WTC11 (cell line): ENCODE measurements at regions not wholly inside any gene's neighbourhood (a gene's known extent, or its start where the extent isn't known, plus 50 kb on each side); places are given as distances from the start of the nearest gene placed in this dataset.

Experiments
- ZNF232 ChIP-seq: sonication (generic); formaldehyde crosslinking; IDR thresholded peaks from 2 replicates; pipeline ENCODE4 v1.8.0; 2022; ENCODE audit warnings: mild to moderate bottlenecking, missing genetic modification reagents
- TF ChIP-seq, protein P1 (sequence below): sonication (generic); formaldehyde crosslinking; IDR thresholded peaks from 2 replicates; pipeline ENCODE4 v1.8.1; 2023; ENCODE audit warnings: mild to moderate bottlenecking, missing genetic modification reagents, borderline replicate concordance

GRCh38 chr6:139547122-139547776 lies 172.8 kb upstream of the CITED2 start:
- TF ChIP-seq, protein P1, sequence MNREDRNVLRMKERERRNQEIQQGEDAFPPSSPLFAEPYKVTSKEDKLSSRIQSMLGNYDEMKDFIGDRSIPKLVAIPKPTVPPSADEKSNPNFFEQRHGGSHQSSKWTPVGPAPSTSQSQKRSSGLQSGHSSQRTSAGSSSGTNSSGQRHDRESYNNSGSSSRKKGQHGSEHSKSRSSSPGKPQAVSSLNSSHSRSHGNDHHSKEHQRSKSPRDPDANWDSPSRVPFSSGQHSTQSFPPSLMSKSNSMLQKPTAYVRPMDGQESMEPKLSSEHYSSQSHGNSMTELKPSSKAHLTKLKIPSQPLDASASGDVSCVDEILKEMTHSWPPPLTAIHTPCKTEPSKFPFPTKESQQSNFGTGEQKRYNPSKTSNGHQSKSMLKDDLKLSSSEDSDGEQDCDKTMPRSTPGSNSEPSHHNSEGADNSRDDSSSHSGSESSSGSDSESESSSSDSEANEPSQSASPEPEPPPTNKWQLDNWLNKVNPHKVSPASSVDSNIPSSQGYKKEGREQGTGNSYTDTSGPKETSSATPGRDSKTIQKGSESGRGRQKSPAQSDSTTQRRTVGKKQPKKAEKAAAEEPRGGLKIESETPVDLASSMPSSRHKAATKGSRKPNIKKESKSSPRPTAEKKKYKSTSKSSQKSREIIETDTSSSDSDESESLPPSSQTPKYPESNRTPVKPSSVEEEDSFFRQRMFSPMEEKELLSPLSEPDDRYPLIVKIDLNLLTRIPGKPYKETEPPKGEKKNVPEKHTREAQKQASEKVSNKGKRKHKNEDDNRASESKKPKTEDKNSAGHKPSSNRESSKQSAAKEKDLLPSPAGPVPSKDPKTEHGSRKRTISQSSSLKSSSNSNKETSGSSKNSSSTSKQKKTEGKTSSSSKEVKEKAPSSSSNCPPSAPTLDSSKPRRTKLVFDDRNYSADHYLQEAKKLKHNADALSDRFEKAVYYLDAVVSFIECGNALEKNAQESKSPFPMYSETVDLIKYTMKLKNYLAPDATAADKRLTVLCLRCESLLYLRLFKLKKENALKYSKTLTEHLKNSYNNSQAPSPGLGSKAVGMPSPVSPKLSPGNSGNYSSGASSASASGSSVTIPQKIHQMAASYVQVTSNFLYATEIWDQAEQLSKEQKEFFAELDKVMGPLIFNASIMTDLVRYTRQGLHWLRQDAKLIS (CRISPR knock-in tag): no peak
- TF ChIP-seq ZNF232 (CRISPR knock-in tag): no peak
